Glomerular visceral epithelial cell (primary cell): ENCODE measurements at regions not wholly inside any gene's neighbourhood (a gene's known extent, or its start where the extent isn't known, plus 50 kb on each side); places are given as distances from the start of the nearest gene placed in this dataset.

Experiments used
- DNase-seq: peaks from one replicate; pipeline ENCODE4 v3.0.0-alpha.2; 2016; ENCODE audit errors: extremely low spot score

DNA sequence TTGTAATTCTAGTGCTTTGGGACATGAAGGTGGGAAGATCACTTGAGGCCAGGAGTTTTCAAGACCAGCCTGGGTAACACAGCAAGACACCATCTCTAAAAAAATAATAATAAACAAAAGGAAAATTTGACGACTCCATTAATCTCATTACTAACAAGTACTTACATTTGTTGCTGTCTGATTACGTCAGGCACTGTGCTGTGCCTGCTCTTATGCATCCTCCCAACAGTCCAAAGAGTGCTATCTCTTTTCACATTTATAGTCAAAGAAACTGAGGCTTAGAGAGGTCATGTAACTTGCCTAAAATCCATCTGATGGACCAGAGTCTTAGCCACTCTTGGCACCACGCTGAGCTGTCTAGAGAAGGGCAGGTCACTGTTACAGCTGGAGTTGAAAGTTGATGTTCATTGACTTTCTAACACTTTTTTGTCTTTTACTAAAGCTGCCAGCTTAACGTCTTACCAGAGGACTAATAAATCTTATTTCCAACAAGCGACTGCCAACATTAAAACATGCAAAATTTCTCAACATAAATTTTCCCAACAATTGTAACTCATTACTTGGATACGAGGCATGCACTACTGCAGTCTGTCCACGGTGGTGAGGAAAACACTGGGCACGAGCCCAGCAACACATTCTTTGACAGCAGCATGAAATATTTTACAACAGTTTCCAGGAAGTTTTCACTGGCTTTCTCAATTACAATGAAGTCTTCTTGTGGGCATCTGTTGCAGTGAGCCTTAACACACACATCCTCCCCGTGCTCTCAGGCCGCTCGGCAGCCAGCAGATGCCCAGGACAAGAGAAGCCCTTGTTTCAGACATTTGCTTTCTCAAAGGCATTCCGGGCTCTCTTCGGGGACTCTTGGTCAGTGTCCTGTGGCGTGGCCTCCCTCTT lies 262.9 kb upstream of the PROX1 start:
- peak; percentile 2 for DNase-seq

- no peak for DNase-seq
These were observed 259.8 kb upstream of the PROX1 start for GRCh38 chr1:213727853-213728592.

DNA sequence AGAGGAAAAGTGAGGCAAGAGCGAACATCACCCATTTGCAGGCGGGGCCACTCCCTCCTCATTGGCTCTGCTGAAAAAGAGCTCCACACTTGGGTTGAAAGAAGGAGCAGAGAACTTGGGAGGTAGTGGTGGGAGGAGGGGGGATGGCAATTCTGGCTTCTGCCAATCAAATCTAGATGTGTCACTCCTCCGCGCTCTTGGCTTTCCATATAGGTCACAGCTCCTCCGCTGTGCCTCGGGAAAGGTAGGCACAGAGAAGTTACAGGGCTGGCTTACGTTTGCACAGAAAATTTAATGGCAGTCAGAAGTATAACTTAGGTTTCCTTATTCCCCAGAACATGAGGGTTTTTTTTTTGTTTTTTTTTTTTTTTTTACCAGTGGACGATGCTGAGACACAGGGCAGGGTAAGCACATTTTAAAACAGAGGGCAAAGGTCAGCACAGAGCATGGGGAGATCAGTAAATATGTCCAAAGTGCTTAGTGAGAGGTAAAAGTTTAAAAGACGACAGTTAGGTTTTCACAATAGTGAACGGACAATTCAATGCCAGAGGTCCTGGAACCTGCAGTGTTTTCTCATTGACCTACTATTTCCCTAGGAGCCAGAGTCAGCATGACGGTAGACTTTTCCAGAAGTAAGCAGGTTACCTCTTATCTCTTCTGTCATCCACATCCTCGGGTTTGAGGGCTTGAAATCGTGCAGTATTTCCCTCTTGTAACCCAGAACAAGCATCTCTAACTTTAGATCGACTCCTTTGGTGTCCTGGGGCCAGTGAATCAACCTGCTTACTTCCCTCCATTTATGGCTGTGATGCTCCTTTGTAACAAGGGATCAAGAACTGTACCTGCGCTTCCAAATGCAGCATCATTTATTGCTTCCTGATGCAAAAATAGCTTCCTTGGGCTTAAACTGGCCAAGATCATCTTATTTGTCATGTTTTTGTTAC lies 258.9 kb upstream of the PROX1 start:
- DNase-seq: no peak

DNA sequence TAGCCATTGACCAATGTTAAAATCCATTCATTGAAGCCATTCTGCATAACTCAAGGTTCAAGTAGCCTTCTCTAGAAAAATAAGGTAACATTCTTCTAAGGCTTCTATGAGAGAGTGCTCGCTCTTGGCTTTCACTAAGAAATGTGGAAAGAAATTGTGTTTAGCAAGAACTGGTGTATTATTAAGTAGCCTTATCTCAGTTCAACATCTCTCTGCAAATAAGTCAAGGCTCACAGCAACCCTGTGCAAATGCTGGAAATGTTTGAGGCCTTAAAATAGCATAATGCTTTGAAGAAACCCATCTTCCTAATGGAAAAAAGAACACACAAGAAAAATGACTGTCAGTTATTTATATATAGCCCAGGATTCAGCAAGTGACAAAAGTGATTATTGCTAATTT lies 254.1 kb upstream of the PROX1 start:
- no peak for DNase-seq

DNA sequence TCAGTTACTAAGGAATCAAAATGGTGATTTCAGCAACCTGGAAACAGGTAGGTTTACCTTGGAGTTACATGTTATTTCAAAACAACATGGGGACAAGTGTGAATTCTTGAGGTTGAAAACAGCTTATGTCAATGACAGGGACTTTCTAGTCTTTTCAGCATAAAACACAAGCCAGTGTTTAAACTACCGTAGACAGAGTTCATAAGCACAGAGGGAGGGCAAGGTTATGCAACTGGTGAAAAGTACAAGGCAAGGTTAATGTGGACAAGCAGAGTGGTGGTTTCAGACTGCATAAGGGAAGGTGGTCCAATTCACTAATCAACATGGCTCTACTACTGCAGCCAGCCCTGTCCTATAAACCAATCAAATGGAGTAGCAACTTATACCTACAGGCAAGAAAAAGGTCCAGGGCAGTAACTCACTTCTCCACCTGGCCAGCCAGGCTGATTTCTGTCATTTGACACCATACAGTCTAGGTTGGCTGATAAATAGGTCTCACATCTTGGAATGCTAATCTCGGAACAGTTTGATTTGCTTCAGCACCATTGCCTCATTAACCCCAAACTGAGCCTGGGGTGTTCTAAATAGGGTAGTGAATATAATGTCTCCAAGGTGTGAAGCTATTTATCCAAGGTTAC lies 250.3 kb upstream of the PROX1 start:
- no peak for DNase-seq

- DNase-seq: no peak
These were observed 249.1 kb upstream of the PROX1 start for GRCh38 chr1:213738658-213739057.

GRCh38 chr1:213742992-213743391 lies 244.8 kb upstream of the PROX1 start:
- no peak for DNase-seq

DNA sequence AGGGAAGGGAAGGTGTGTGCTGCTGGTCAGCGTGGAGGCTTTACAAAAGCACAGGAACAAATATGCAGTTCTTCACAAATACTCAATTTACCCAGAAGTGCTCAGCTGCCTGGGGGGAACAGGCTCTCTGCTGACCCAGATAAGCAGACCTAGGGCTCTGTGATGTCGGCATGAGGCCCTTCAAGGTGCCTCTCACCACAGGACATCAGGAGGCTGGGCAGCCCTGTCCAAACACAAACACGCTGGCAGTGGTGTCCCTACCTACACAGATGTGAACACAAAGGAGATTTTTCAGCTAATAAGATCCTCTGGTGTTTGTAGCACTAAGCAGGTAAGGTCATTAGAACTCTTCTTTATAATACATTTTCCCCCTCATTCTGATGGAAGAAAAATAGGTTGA lies 243.0 kb upstream of the PROX1 start:
- DNase-seq: no peak

DNA sequence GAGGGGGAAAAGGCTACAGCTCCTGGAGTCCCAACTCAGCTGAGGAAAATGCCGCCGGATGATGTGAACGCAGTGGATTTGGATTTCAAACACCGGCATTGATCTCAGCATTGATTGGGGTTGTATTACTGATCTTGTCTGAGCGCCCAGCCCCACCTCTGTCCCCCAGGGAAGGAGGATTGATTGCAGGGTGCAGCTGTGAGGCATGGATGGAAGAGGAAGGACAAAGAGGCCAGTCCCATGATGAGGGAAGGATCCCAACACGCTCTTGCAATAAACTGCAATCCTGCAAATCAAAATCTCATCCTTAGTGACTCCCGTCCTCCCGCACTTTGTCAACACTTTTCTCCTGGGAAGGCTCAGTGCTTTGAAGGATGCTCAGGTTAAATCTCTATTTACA lies 242.3 kb upstream of the PROX1 start:
- DNase-seq: no peak

- no peak for DNase-seq
These were observed 238.2 kb upstream of the PROX1 start for GRCh38 chr1:213749558-213749957.

DNA sequence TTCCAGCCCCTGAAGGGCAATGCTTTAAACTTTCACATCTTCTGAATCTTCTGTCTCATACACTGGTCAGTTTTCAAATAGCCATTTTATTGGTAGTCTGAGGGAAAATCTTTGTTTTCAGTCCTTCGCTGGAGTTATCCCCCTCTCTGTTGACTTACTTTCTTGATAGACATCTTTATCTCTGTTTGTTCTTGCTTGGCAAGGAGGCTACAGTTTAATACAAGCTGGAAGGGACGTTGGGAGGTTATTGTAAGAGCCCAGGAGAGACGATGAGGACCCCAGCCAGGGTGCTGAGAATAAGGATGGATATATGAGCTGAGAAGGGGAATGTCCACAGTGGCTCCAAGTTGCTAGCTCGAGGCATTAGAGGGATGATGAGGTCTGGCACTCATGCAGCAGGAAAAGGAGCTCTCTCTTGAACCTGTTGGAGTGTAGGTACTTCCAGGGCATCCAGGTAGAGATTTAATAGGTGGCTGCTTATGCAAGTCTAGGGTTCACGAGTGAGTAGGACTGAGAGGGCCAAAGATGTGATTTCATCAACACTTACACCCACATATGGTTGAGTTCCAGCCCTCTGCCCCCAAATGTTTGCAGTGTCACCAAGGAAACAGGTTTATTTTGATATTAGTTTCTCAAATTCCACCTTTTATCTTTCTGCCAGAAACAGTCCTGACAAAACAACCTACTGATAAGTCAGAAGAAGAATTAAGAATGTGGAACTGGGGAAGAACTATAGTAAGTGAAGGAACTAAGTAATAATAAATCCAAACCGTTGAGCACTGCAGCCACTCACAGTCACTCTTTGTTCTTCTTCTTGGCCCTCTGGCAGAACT lies 237.3 kb upstream of the PROX1 start:
- no peak for DNase-seq

DNA sequence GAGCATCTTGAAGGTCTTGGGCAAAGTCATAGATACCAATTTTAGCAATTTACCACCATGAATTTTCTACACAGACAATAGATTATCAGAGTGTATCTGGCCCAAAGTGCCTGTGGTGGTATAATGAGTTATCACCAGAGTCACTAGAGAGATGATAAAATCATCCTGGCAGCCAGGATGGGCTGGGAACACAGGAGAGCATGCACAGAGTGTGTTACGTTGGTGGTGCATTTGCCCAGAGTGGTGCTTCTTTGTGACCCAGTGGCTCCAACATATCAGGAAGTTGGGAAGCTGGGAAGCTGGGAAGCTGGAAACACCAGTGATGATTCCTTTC lies 236.7 kb upstream of the PROX1 start:
- DNase-seq: no peak

DNA sequence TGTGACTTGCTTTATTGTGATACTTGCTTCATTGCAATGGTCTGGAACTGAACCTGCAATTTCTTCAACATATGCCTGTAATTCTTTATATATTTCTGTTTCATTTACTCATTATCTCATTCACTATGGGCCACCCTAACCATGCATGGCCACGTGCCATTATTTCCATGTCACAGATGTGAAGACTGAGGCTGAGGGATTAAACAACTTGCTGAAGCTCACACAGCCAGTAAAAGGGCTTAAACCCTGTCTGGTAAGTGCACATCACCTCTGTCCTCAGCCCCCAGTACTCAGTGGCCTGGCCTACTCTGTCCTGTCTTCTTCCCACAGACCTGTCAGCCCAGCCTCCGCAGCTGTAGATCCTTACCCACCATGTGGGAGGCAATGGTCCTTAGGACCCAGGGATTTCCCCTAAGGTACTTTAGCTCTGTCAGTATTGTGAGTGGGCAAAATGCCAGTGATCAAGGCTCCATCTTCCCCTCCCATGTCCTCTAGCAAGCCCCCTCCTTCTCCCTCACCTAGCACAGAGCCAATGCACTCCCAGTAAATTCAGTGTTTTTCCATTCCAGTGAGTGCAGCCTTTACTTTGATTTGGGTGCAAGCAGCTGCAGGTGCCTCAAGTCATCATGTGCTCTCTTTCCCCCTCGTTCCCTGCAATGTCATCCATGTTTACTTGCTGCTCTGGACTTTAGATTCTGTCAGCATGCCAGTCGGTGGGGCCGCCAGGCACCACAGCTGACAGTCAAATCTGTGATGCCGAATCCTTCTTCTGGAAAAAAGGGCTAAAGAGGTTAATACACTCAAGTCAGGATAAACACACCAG lies 228.2 kb upstream of the PROX1 start:
- no peak for DNase-seq

DNA sequence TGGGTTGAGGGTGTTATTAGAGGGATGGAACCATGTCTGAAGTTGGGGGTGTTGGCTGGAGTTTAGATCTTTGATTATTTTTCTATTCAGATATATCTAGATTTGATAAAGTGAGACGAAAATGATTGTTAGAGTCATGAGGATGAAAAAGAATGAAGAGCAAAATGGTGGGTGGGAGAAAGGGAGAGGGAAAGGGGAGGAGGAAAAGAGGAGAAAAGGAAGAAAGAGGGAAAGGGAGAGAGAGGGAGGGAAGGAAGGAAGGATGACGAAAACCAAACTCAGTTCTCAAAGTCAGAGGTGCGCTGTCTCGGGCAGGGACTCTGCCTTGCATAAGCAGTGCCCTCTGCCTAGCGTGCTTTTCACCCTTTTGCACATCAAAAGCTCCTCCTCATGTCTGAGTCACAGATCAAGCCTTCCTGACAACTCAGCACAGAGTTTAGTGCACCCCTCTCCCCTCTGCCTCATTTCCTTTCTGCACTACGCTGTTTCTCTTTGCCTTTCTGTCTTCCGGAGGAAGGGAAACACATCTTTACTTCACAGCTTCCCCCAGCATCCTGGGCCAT lies 225.8 kb upstream of the PROX1 start:
- DNase-seq: no peak

- no peak for DNase-seq
These were observed 220.1 kb upstream of the PROX1 start for GRCh38 chr1:213767683-213768082.

- no peak for DNase-seq
These were observed 215.4 kb upstream of the PROX1 start for GRCh38 chr1:213772128-213773063.

GRCh38 chr1:213773975-213774374 lies 213.8 kb upstream of the PROX1 start:
- no peak for DNase-seq

- DNase-seq: no peak
These were observed 210.8 kb upstream of the PROX1 start for GRCh38 chr1:213776969-213777368.
